ENCODE measurements at regions not wholly inside any gene's neighbourhood (a gene's known extent, or its start where the extent isn't known, plus 50 kb on each side); places are given as distances from the start of the nearest gene placed in this dataset.

- Histone ChIP-seq H3K4me3 (ENCODE audit: low read depth in 1 of 2, low read length in 2 of 2) (no peak overlapping the region), H3K36me3 (ENCODE audit: control insufficient read depth in 1 of 2, insufficient read depth in 2 of 2, low read length in 2 of 2) (no peaks in the 10 kb centered on the region), H3K27me3 (ENCODE audit: control insufficient read depth in 1 of 2, insufficient read depth in 2 of 2, low read length in 2 of 2) (no peaks in the 10 kb centered on the region), H3K27ac (ENCODE audit: low read depth, low read length) (no peak overlapping the region), H3K9ac (ENCODE audit: low read depth in 1 of 2, low read length in 2 of 2) (no peak overlapping the region), H3K9me3 (ENCODE audit: control insufficient read depth in 1 of 2, low read length in 2 of 2) (no peaks in the 10 kb centered on the region), H3K4me1 (ENCODE audit: control insufficient read depth in 1 of 2, insufficient read depth in 2 of 2, low read length in 2 of 2) (no peaks in the 10 kb centered on the region)
Observed at GRCh38 chr4:154014407-154015321, 225.8 kb upstream of the SFRP2 start.

- Histone ChIP-seq H3K4me1 (ENCODE audit: control insufficient read depth in 1 of 2, insufficient read depth in 2 of 2, low read length in 2 of 2) (no peaks in the 10 kb centered on the region), H3K27ac (ENCODE audit: low read depth, low read length) (no peak overlapping the region), H3K4me3 (ENCODE audit: low read depth in 1 of 2, low read length in 2 of 2) (no peak overlapping the region), H3K9me3 (ENCODE audit: control insufficient read depth in 1 of 2, low read length in 2 of 2) (no peaks in the 10 kb centered on the region), H3K36me3 (ENCODE audit: control insufficient read depth in 1 of 2, insufficient read depth in 2 of 2, low read length in 2 of 2) (no peaks in the 10 kb centered on the region), H3K9ac (ENCODE audit: low read depth in 1 of 2, low read length in 2 of 2) (no peak overlapping the region), H3K27me3 (ENCODE audit: control insufficient read depth in 1 of 2, insufficient read depth in 2 of 2, low read length in 2 of 2) (no peaks in the 10 kb centered on the region)
Observed at GRCh38 chr4:154013576-154013975, 224.7 kb upstream of the SFRP2 start.

- Histone ChIP-seq H3K27ac (ENCODE audit: low read depth, low read length) (no peak overlapping the region), H3K4me3 (ENCODE audit: low read depth in 1 of 2, low read length in 2 of 2) (no peak overlapping the region), H3K9me3 (ENCODE audit: control insufficient read depth in 1 of 2, low read length in 2 of 2) (no peaks in the 10 kb centered on the region), H3K36me3 (ENCODE audit: control insufficient read depth in 1 of 2, insufficient read depth in 2 of 2, low read length in 2 of 2) (no peaks in the 10 kb centered on the region), H3K4me1 (ENCODE audit: control insufficient read depth in 1 of 2, insufficient read depth in 2 of 2, low read length in 2 of 2) (no peaks in the 10 kb centered on the region), H3K27me3 (ENCODE audit: control insufficient read depth in 1 of 2, insufficient read depth in 2 of 2, low read length in 2 of 2) (no peaks in the 10 kb centered on the region), H3K9ac (ENCODE audit: low read depth in 1 of 2, low read length in 2 of 2) (no peak overlapping the region)
Observed at GRCh38 chr4:154010371-154010770, 221.5 kb upstream of the SFRP2 start.

GRCh38 chr4:154009788-154010187 lies 220.9 kb upstream of the SFRP2 start:
- Histone ChIP-seq H3K27me3 (ENCODE audit: control insufficient read depth in 1 of 2, insufficient read depth in 2 of 2, low read length in 2 of 2) (no peaks in the 10 kb centered on the region), H3K27ac (ENCODE audit: low read depth, low read length) (no peak overlapping the region), H3K9ac (ENCODE audit: low read depth in 1 of 2, low read length in 2 of 2) (no peak overlapping the region), H3K4me3 (ENCODE audit: low read depth in 1 of 2, low read length in 2 of 2) (no peak overlapping the region), H3K4me1 (ENCODE audit: control insufficient read depth in 1 of 2, insufficient read depth in 2 of 2, low read length in 2 of 2) (no peaks in the 10 kb centered on the region), H3K36me3 (ENCODE audit: control insufficient read depth in 1 of 2, insufficient read depth in 2 of 2, low read length in 2 of 2) (no peaks in the 10 kb centered on the region), H3K9me3 (ENCODE audit: control insufficient read depth in 1 of 2, low read length in 2 of 2) (no peaks in the 10 kb centered on the region)

- H3K36me3 ChIP-seq (ENCODE audit: control insufficient read depth in 1 of 2, insufficient read depth in 2 of 2, low read length in 2 of 2), result no peaks in the 10 kb centered on the region
- H3K4me1 ChIP-seq (ENCODE audit: control insufficient read depth in 1 of 2, insufficient read depth in 2 of 2, low read length in 2 of 2), result no peaks in the 10 kb centered on the region
- H3K27ac ChIP-seq (ENCODE audit: low read depth, low read length), result no peak overlapping the region
- H3K4me3 ChIP-seq (ENCODE audit: low read depth in 1 of 2, low read length in 2 of 2), result no peak overlapping the region
- H3K9me3 ChIP-seq (ENCODE audit: control insufficient read depth in 1 of 2, low read length in 2 of 2), result no peaks in the 10 kb centered on the region
- no peak overlapping the region for H3K9ac ChIP-seq (ENCODE audit: low read depth in 1 of 2, low read length in 2 of 2)
- no peaks in the 10 kb centered on the region for H3K27me3 ChIP-seq (ENCODE audit: control insufficient read depth in 1 of 2, insufficient read depth in 2 of 2, low read length in 2 of 2)
Observed at GRCh38 chr4:154009191-154009590, 220.3 kb upstream of the SFRP2 start.

- Histone ChIP-seq H3K27me3 (ENCODE audit: control insufficient read depth in 1 of 2, insufficient read depth in 2 of 2, low read length in 2 of 2) (no peaks in the 10 kb centered on the region), H3K4me3 (ENCODE audit: low read depth in 1 of 2, low read length in 2 of 2) (no peak overlapping the region), H3K4me1 (ENCODE audit: control insufficient read depth in 1 of 2, insufficient read depth in 2 of 2, low read length in 2 of 2) (no peaks in the 10 kb centered on the region), H3K27ac (ENCODE audit: low read depth, low read length) (no peak overlapping the region), H3K9me3 (ENCODE audit: control insufficient read depth in 1 of 2, low read length in 2 of 2) (no peaks in the 10 kb centered on the region), H3K9ac (ENCODE audit: low read depth in 1 of 2, low read length in 2 of 2) (no peak overlapping the region), H3K36me3 (ENCODE audit: control insufficient read depth in 1 of 2, insufficient read depth in 2 of 2, low read length in 2 of 2) (no peaks in the 10 kb centered on the region)
Observed at GRCh38 chr4:154005171-154005520, 216.3 kb upstream of the SFRP2 start.

- no peak overlapping the region for H3K27ac ChIP-seq (ENCODE audit: low read depth, low read length)
- no peaks in the 10 kb centered on the region for H3K9me3 ChIP-seq (ENCODE audit: control insufficient read depth in 1 of 2, low read length in 2 of 2)
- no peak overlapping the region for H3K4me3 ChIP-seq (ENCODE audit: low read depth in 1 of 2, low read length in 2 of 2)
- no peak overlapping the region for H3K9ac ChIP-seq (ENCODE audit: low read depth in 1 of 2, low read length in 2 of 2)
- H3K4me1 ChIP-seq (ENCODE audit: control insufficient read depth in 1 of 2, insufficient read depth in 2 of 2, low read length in 2 of 2), result no peaks in the 10 kb centered on the region
- H3K27me3 ChIP-seq (ENCODE audit: control insufficient read depth in 1 of 2, insufficient read depth in 2 of 2, low read length in 2 of 2), result no peaks in the 10 kb centered on the region
- H3K36me3 ChIP-seq (ENCODE audit: control insufficient read depth in 1 of 2, insufficient read depth in 2 of 2, low read length in 2 of 2), result no peaks in the 10 kb centered on the region
Observed at GRCh38 chr4:154004507-154005170, 215.8 kb upstream of the SFRP2 start.

- Histone ChIP-seq H3K4me3 (ENCODE audit: low read depth in 1 of 2, low read length in 2 of 2) (no peak overlapping the region), H3K27ac (ENCODE audit: low read depth, low read length) (no peak overlapping the region), H3K9me3 (ENCODE audit: control insufficient read depth in 1 of 2, low read length in 2 of 2) (no peaks in the 10 kb centered on the region), H3K36me3 (ENCODE audit: control insufficient read depth in 1 of 2, insufficient read depth in 2 of 2, low read length in 2 of 2) (no peaks in the 10 kb centered on the region), H3K4me1 (ENCODE audit: control insufficient read depth in 1 of 2, insufficient read depth in 2 of 2, low read length in 2 of 2) (no peaks in the 10 kb centered on the region), H3K27me3 (ENCODE audit: control insufficient read depth in 1 of 2, insufficient read depth in 2 of 2, low read length in 2 of 2) (no peaks in the 10 kb centered on the region), H3K9ac (ENCODE audit: low read depth in 1 of 2, low read length in 2 of 2) (no peak overlapping the region)
Observed at GRCh38 chr4:154004016-154004415, 215.1 kb upstream of the SFRP2 start.

GRCh38 chr4:154003378-154003777 lies 214.5 kb upstream of the SFRP2 start:
- no peaks in the 10 kb centered on the region for H3K4me1 ChIP-seq (ENCODE audit: control insufficient read depth in 1 of 2, insufficient read depth in 2 of 2, low read length in 2 of 2)
- no peak overlapping the region for H3K9ac ChIP-seq (ENCODE audit: low read depth in 1 of 2, low read length in 2 of 2)
- H3K27ac ChIP-seq (ENCODE audit: low read depth, low read length), result no peak overlapping the region
- no peaks in the 10 kb centered on the region for H3K9me3 ChIP-seq (ENCODE audit: control insufficient read depth in 1 of 2, low read length in 2 of 2)
- H3K4me3 ChIP-seq (ENCODE audit: low read depth in 1 of 2, low read length in 2 of 2), result no peak overlapping the region
- H3K27me3 ChIP-seq (ENCODE audit: control insufficient read depth in 1 of 2, insufficient read depth in 2 of 2, low read length in 2 of 2), result no peaks in the 10 kb centered on the region
- no peaks in the 10 kb centered on the region for H3K36me3 ChIP-seq (ENCODE audit: control insufficient read depth in 1 of 2, insufficient read depth in 2 of 2, low read length in 2 of 2)

- Histone ChIP-seq H3K9ac (ENCODE audit: low read depth in 1 of 2, low read length in 2 of 2) (no peak overlapping the region), H3K9me3 (ENCODE audit: control insufficient read depth in 1 of 2, low read length in 2 of 2) (no peaks in the 10 kb centered on the region), H3K27ac (ENCODE audit: low read depth, low read length) (no peak overlapping the region), H3K36me3 (ENCODE audit: control insufficient read depth in 1 of 2, insufficient read depth in 2 of 2, low read length in 2 of 2) (no peaks in the 10 kb centered on the region), H3K4me1 (ENCODE audit: control insufficient read depth in 1 of 2, insufficient read depth in 2 of 2, low read length in 2 of 2) (no peaks in the 10 kb centered on the region), H3K4me3 (ENCODE audit: low read depth in 1 of 2, low read length in 2 of 2) (no peak overlapping the region), H3K27me3 (ENCODE audit: control insufficient read depth in 1 of 2, insufficient read depth in 2 of 2, low read length in 2 of 2) (no peaks in the 10 kb centered on the region)
Observed at GRCh38 chr4:154001193-154001592, 212.3 kb upstream of the SFRP2 start.
